H9 (cell line): ENCODE measurements at regions not wholly inside any gene's neighbourhood (a gene's known extent, or its start where the extent isn't known, plus 50 kb on each side); places are given as distances from the start of the nearest gene placed in this dataset.

Source experiments
- DNase-seq: peaks from one replicate; pipeline ENCODE4 v3.0.0-alpha.2; 2017
- H2AFZ ChIP-seq: one replicate; pipeline ENCODE4 v1.6.1; 2013; ENCODE audit warnings: mild to moderate bottlenecking, low read length, control low read depth, moderate library complexity
- H2AK5ac ChIP-seq: 2 replicates; pipeline ENCODE4 v1.6.1; 2013; ENCODE audit warnings: low read length, control low read depth, mixed read lengths; ENCODE audit not compliant: insufficient read length
- H2BK120ac ChIP-seq: one replicate; pipeline ENCODE4 v1.6.1; 2013; ENCODE audit warnings: low read depth, mild to moderate bottlenecking, low read length, control low read depth, inconsistent platforms; ENCODE audit not compliant: poor library complexity, severe bottlenecking
- H2BK12ac ChIP-seq: 2 replicates; pipeline ENCODE4 v1.6.1; 2013; ENCODE audit warnings: low read length, control low read depth, mixed read lengths, low read depth; ENCODE audit not compliant: insufficient read length
- H2BK15ac ChIP-seq: 2 replicates; pipeline ENCODE4 v1.6.1; 2013; ENCODE audit warnings: low read depth, low read length, control low read depth
- H2BK20ac ChIP-seq: one replicate; pipeline ENCODE4 v1.6.1; 2013; ENCODE audit warnings: low read depth, mild to moderate bottlenecking, low read length, control low read depth, inconsistent platforms; ENCODE audit not compliant: poor library complexity, severe bottlenecking
- H2BK5ac ChIP-seq: 2 replicates; pipeline ENCODE4 v1.6.1; 2013; ENCODE audit warnings: low read length, control low read depth, mixed read lengths; ENCODE audit not compliant: insufficient read length
- H3K14ac ChIP-seq: 2 replicates; pipeline ENCODE4 v1.6.1; 2013; ENCODE audit warnings: low read length, control low read depth; ENCODE audit not compliant: insufficient read depth
- H3K18ac ChIP-seq: 2 replicates; pipeline ENCODE4 v1.6.1; 2013; ENCODE audit warnings: low read depth, mild to moderate bottlenecking, mixed read lengths, low read length, control low read depth; ENCODE audit not compliant: insufficient read length
- H3K23ac ChIP-seq: 2 replicates; pipeline ENCODE4 v1.6.1; 2013; ENCODE audit warnings: low read length, control low read depth, mixed read lengths, low read depth; ENCODE audit not compliant: insufficient read length
- H3K23me2 ChIP-seq: 2 replicates; pipeline ENCODE4 v1.6.1; 2013; ENCODE audit warnings: low read depth, mild to moderate bottlenecking, mixed read lengths, low read length, control low read depth; ENCODE audit not compliant: insufficient read length, poor library complexity, severe bottlenecking
- H3K27ac ChIP-seq: 2 replicates; pipeline ENCODE4 v1.5.1; 2013; ENCODE audit warnings: low read length, control low read depth, mixed read lengths, low read depth; ENCODE audit not compliant: insufficient read length
- H3K27me3 ChIP-seq: 2 replicates; pipeline ENCODE4 v1.6.1; 2013; ENCODE audit warnings: low read length, control low read depth, inconsistent platforms; ENCODE audit not compliant: insufficient read depth
- H3K4ac ChIP-seq: 2 replicates; pipeline ENCODE4 v1.6.1; 2013; ENCODE audit warnings: low read depth, mild to moderate bottlenecking, control low read depth, inconsistent platforms, low read length, moderate library complexity
- H3K4me1 ChIP-seq: 2 replicates; pipeline ENCODE4 v1.6.1; 2013; ENCODE audit warnings: low read length, control low read depth, inconsistent platforms; ENCODE audit not compliant: insufficient read depth
- H3K4me2 ChIP-seq: 2 replicates; pipeline ENCODE4 v1.6.1; 2013; ENCODE audit warnings: low read length, control low read depth, mixed read lengths; ENCODE audit not compliant: insufficient read length, insufficient read depth
- H3K56ac ChIP-seq: 2 replicates; pipeline ENCODE4 v1.6.1; 2013; ENCODE audit warnings: low read depth, mild to moderate bottlenecking, mixed read lengths, low read length, control low read depth; ENCODE audit not compliant: insufficient read length
- H3K79me1 ChIP-seq: 2 replicates; pipeline ENCODE4 v1.6.1; 2013; ENCODE audit warnings: low read depth, mild to moderate bottlenecking, moderate library complexity, low read length, control low read depth, inconsistent platforms; ENCODE audit not compliant: insufficient read depth, poor library complexity, severe bottlenecking
- H3K79me2 ChIP-seq: 2 replicates; pipeline ENCODE4 v1.6.1; 2013; ENCODE audit warnings: low read length, control low read depth, inconsistent platforms; ENCODE audit not compliant: insufficient read depth
- H3K9ac ChIP-seq: 2 replicates; pipeline ENCODE4 v1.6.1; 2013; ENCODE audit warnings: low read length, control low read depth, mixed read lengths; ENCODE audit not compliant: insufficient read length; ENCODE audit errors: extremely low read depth
- H3K9me3 ChIP-seq: one replicate; pipeline ENCODE4 v1.6.1; 2013; ENCODE audit warnings: low read depth, low read length, inconsistent platforms; ENCODE audit not compliant: control insufficient read depth
- H3T11ph ChIP-seq: one replicate; pipeline ENCODE4 v1.6.1; 2013; ENCODE audit warnings: mild to moderate bottlenecking, low read length, control low read depth, inconsistent platforms
- H4K20me1 ChIP-seq: one replicate; pipeline ENCODE4 v1.6.1; 2013; ENCODE audit not compliant: control insufficient read depth, insufficient read length, insufficient read depth
- H4K5ac ChIP-seq: 2 replicates; pipeline ENCODE4 v1.6.1; 2013; ENCODE audit warnings: low read depth, mild to moderate bottlenecking, mixed read lengths, low read length, control low read depth; ENCODE audit not compliant: insufficient read length
- H4K8ac ChIP-seq: replicated peaks from 2 replicates; pipeline ENCODE4 v1.6.1; 2013; ENCODE audit warnings: low read length, control low read depth, mixed read lengths, low read depth; ENCODE audit not compliant: insufficient read length
- H4K91ac ChIP-seq: 2 replicates; pipeline ENCODE4 v1.6.1; 2013; ENCODE audit warnings: low read depth, mild to moderate bottlenecking, moderate library complexity, mixed read lengths, low read length, control low read depth; ENCODE audit not compliant: insufficient read length
- H3K27ac Mint-ChIP-seq, 3 experiments: 2 replicates in 2 of 3; 3 replicates in 1 of 3; pipeline ENCODE4 v1.8.0; 2020 to 2021; ENCODE audit warnings: mixed read lengths in 3 of 3, mild to moderate bottlenecking in 1 of 3, moderate library complexity in 1 of 3
- H3K27me3 Mint-ChIP-seq: 2 replicates; pipeline ENCODE4 v1.8.0; 2021; ENCODE audit warnings: low read depth, mild to moderate bottlenecking, moderate library complexity, mixed read lengths
- H3K36me3 Mint-ChIP-seq, 3 experiments: 2 replicates in 2 of 3; 3 replicates in 1 of 3; pipeline ENCODE4 v1.8.0; 2020 to 2021; ENCODE audit warnings: low read depth in 3 of 3, mixed read lengths in 3 of 3; ENCODE audit not compliant: insufficient read depth in 1 of 3
- H3K4me1 Mint-ChIP-seq, 2 experiments: 2 replicates each; pipeline ENCODE4 v1.8.0; 2020; ENCODE audit warnings: mixed read lengths in 2 of 2
- H3K4me3 Mint-ChIP-seq, 2 experiments: 2 replicates in 1 of 2; 3 replicates in 1 of 2; pipeline ENCODE4 v1.8.0; 2020 to 2021; ENCODE audit warnings: mild to moderate bottlenecking in 2 of 2, mixed read lengths in 2 of 2, moderate library complexity in 1 of 2
- H3K9me3 Mint-ChIP-seq, 2 experiments: 2 replicates in 1 of 2; 3 replicates in 1 of 2; pipeline ENCODE4 v1.8.0; 2020; ENCODE audit warnings: mild to moderate bottlenecking in 2 of 2, mixed read lengths in 2 of 2, moderate library complexity in 1 of 2
- WGBS: extraction: QIAGEN DNeasy Blood & Tissue Kit; methylation state at CpG from one replicate; pipeline ENCODE4 v1.1.7; 2013; ENCODE audit warnings: missing lambda C conversion rate, low lambda C conversion rate, mixed read lengths; ENCODE audit not compliant: insufficient read length; ENCODE audit errors: extremely low coverage; 5-methylcytosine and 5-hydroxymethylcytosine counted together
- TF ChIP-seq, protein P1 (sequence below): fragments of 200-600 bp; sonication (generic); conservative IDR thresholded peaks from 3 replicates; pipeline ENCODE4 v1.8.0; 2021; ENCODE audit warnings: antibody characterized with exemption, mild to moderate bottlenecking

DNA sequence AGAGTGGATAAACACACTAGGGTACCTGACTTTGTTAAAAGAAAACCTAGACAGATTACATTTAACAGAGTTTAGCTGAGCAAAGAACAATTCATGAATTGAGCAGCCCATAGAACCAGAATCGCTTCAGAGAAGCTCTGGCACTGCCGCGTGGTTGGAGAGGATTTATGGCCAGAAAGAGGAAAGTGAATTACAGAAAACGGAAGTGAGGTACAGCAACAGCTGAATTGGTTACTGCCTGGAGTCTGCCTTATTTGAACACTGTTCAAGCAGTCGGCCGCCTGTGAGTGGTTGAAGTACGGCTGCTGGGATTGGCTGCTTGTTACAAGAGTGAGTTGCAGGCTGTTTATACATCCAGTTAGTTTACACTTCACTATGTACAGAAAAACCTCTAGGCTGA is 253.8 kb upstream of the CDYL start:
- Histone ChIP-seq H4K8ac (no peak overlapping the region), H3K9me3 (no peaks in the 10 kb centered on the region), H2AFZ (no peak overlapping the region), H2BK20ac (no peak overlapping the region), H3K9ac (no peak overlapping the region), H3K56ac (no peak overlapping the region), H3K27ac (no peak overlapping the region), H4K5ac (no peak overlapping the region), H2BK5ac (no peak overlapping the region), H3T11ph (no peak overlapping the region), H3K27me3 (no peaks in the 10 kb centered on the region), H2AK5ac (no peak overlapping the region), H3K23ac (no peak overlapping the region), H4K20me1 (no peaks in the 10 kb centered on the region), H3K14ac (no peak overlapping the region), H3K79me2 (no peaks in the 10 kb centered on the region), H3K79me1 (no peaks in the 10 kb centered on the region), H3K4ac (no peak overlapping the region), H3K4me1 (no peaks in the 10 kb centered on the region), H3K23me2 (no peaks in the 10 kb centered on the region), H2BK12ac (no peak overlapping the region), H4K91ac (no peak overlapping the region), H3K4me2 (no peak overlapping the region), H2BK120ac (no peak overlapping the region), H2BK15ac (no peak overlapping the region), H3K18ac (no peak overlapping the region)
- no CpG with 5 or more reads among the region's 7 CpGs for WGBS
- no peaks in the 10 kb centered on the region; a peak in 1 of 7 replicates for H3K36me3 Mint-ChIP-seq
- no peak overlapping the region for H3K4me3 Mint-ChIP-seq
- H3K4me1 Mint-ChIP-seq: peaks cover 5 to 6% of the 10 kb centered on the region in 2 experiments; a peak in 2 of 4 replicates
- no peaks in the 10 kb centered on the region for H3K9me3 Mint-ChIP-seq
- DNase-seq: no peak
- no peak overlapping the region for H3K27ac Mint-ChIP-seq
- no peaks in the 10 kb centered on the region for H3K27me3 Mint-ChIP-seq
- TF ChIP-seq, protein P1, sequence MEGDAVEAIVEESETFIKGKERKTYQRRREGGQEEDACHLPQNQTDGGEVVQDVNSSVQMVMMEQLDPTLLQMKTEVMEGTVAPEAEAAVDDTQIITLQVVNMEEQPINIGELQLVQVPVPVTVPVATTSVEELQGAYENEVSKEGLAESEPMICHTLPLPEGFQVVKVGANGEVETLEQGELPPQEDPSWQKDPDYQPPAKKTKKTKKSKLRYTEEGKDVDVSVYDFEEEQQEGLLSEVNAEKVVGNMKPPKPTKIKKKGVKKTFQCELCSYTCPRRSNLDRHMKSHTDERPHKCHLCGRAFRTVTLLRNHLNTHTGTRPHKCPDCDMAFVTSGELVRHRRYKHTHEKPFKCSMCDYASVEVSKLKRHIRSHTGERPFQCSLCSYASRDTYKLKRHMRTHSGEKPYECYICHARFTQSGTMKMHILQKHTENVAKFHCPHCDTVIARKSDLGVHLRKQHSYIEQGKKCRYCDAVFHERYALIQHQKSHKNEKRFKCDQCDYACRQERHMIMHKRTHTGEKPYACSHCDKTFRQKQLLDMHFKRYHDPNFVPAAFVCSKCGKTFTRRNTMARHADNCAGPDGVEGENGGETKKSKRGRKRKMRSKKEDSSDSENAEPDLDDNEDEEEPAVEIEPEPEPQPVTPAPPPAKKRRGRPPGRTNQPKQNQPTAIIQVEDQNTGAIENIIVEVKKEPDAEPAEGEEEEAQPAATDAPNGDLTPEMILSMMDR: no peak
